GM21717 (cell line): ENCODE measurements at regions not wholly inside any gene's neighbourhood (a gene's known extent, or its start where the extent isn't known, plus 50 kb on each side); places are given as distances from the start of the nearest gene placed in this dataset.

Source experiments
- ATAC-seq: cut with Tn5 transposase; IDR thresholded peaks from one replicate; pipeline ENCODE4 v1.9.1; 2021; ENCODE audit warnings: mild to moderate bottlenecking, moderate library complexity; ENCODE audit not compliant: unreplicated experiment

DNA sequence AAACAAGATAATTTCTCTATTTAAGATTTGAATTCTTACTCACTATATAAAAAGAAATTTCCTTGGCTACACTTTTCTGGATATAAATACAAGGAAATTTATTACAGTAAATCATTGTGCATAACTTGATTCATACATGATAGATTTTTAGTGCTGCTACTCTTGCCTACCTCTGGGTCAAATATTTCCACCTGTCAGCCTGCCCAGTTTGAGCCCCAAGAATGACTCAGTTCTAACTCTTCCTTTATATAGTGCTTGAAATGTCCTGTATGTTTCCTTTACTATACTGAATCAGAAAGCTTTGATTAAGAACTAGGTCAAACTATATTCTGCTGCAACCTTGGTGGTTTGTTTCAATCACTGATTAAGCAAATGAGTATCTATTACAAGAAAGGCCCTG is 147.4 kb upstream of the FTMT start:
- no peak for ATAC-seq

GRCh38 chr5:121706686-121707085 is 145.0 kb upstream of the FTMT start:
- ATAC-seq, result no peak

DNA sequence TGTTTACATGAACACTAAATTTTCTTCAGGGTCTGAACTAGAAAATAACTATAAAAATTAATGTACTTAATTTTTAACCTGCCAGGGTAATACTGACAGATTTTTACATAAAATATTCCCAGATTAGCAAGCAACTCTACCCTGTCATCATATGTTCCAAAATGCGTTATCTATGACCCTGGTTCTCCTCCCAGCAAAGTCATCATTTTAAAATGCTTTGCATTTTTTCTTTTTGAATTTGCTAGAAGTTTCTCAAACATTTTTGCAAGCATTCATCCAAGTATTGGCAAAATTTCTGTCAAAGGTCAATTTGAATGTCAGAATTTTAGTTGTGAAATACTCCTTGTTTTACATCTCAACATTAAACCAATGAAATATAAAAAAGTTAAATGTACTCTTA is 144.5 kb upstream of the FTMT start:
- ATAC-seq, result no peak

GRCh38 chr5:121711416-121711815 is 140.3 kb upstream of the FTMT start:
- no peak for ATAC-seq

DNA sequence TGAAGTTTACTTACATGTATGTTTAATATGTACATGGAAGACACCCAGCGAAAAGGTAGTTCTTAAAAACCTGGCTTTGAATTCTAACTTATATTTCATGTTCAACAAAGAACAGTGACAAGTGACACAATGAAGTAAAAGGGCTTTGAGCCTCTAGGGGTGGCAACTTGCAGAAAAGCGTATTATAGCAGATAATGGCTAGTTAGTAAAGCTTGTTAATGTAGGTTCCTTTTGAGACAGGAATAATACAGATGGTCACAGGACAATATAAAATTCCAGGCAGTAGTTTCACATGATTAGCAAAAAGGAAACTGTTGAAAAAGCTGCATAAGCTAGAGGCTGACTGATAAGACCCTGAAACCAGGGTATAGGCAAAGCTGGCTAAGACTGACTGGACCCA is 132.4 kb upstream of the FTMT start:
- no peak for ATAC-seq

- no peak for ATAC-seq
Measured at GRCh38 chr5:121725450-121725849, 126.2 kb upstream of the FTMT start.

DNA sequence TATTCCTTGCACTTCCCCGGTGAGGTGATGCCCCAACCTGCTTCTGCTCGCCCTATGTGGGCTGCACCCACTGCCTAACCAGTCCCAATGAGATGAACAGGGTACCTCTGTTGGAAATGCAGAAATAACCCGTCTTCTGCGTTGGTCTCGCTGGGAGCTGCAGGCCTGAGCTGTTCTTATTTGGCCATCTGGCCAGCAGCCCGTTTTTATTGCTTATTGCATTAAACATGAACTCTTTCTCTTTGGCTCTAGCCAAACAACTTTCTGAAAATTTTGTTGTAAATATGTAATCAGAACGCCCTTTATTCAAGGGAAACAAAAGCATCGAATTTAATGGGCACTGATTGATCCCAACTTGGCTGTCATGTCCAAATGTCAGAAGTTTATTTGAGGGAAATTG is 124.7 kb upstream of the FTMT start:
- ATAC-seq, result no peak

DNA sequence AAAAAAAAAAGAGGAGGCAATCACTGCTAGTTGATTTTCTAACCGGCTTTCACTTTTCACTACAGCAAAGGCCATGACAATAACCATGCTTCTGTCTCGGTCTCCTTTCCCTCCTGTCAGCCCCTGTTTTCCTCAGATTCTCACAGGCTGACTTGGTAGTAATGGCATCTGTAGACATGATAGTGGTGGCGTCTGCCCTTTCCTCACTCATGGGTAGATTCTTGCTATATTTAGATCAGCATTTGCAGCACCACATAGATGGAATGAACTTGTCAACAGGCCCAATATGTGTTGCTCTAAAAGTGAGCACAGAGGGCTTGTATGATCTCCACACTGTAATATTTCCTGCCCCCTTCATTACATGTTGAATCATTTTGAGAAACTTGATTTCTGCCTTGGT is 120.3 kb upstream of the FTMT start:
- ATAC-seq, result no peak

DNA sequence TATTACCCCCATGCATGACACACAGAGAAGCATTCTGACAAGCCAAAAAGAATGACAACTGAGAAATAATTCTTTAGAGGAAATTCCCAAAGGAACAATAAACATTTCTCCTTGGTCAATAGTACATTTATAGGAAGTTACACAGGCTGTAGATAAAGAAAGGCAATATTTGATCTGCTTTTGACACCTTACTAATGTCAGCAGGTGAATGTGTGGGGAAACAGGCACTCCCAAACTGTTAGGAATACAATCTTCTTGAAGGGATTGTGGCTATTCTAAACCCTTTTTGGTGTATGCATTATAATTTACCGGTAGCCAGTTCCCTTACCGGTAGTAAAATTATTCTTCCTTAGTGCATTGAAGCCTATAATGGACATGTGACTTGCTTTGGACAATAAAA is 116.1 kb upstream of the FTMT start:
- ATAC-seq, result no peak

GRCh38 chr5:121737120-121737519 is 114.6 kb upstream of the FTMT start:
- ATAC-seq, result no peak

- no peak for ATAC-seq
Measured at GRCh38 chr5:121741156-121741555, 110.5 kb upstream of the FTMT start.

GRCh38 chr5:121744577-121744976 is 107.1 kb upstream of the FTMT start:
- ATAC-seq, result no peak

- ATAC-seq, result no peak
Measured at GRCh38 chr5:121745407-121745806, 106.3 kb upstream of the FTMT start.

- ATAC-seq, result no peak
Measured at GRCh38 chr5:121746763-121747162, 104.9 kb upstream of the FTMT start.

DNA sequence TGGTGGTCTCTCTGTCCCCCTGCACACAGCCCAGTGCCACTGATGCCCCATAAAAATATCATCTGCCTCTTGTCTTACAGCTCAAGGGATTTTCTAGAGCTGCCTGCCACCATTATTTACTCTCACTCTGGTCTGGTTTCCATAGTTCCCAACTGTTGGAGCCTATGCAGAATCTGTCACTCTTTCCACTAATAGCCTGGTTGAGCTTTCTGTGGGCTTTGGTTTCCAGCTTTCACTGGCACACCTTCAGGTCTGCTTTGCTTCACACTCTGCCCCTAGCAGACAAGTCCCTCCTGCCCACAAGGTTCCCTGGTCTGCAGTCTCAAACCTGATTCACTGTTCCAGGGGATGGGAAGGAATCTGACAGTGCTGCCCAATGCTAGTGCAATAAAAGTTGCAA is 103.0 kb upstream of the FTMT start:
- no peak for ATAC-seq

GRCh38 chr5:121752149-121752548 is 99.5 kb upstream of the FTMT start:
- ATAC-seq, result no peak

GRCh38 chr5:121755266-121755665 is 96.4 kb upstream of the FTMT start:
- no peak for ATAC-seq

DNA sequence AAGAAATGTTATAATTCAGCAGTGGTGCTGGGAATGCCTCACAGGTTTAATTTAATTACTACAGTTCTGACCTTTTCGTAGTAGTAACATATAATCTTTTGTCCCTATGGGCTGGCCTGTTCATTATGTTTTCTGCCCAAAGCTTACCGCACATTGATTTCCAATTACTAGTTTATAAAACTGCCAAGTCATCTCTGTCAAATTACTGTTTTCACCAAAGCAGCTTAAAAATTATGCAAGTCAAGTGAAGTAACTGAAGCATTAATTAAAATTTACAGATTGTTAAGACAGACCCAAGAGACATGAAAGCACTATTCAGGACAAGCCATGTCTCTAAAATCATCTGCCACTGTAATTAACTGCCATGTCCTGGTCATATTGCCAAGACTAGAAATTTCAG is 93.9 kb upstream of the FTMT start:
- no peak for ATAC-seq

GRCh38 chr5:121758615-121759014 is 93.1 kb upstream of the FTMT start:
- no peak for ATAC-seq

- no peak for ATAC-seq
Measured at GRCh38 chr5:121762426-121762825, 89.3 kb upstream of the FTMT start.

- no peak for ATAC-seq
Measured at GRCh38 chr5:121763665-121764064, 88.0 kb upstream of the FTMT start.

DNA sequence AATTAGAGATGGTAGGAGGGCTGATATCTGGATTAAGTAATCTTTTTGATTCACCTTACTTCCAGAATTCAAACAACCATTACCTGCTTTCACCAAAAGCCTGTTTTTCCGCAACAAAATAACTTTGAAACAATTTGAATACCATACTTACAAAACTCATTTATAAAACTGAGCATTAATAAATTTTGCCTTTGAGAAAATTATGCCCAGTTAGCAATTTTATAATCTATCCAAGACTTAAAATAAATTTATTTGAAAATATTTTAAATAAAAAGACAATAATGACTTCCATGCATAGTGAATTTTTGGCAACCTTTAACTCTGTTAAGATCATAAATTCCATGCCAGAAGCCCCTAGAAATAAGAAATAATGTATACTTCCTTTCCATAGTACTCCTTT is 71.3 kb upstream of the FTMT start:
- ATAC-seq, result no peak

GRCh38 chr5:121783700-121784099 is 68.0 kb upstream of the FTMT start:
- ATAC-seq, result no peak

- ATAC-seq, result no peak
Measured at GRCh38 chr5:121793791-121794190, 57.9 kb upstream of the FTMT start.
